ENCODE measurements at regions not wholly inside any gene's neighbourhood (a gene's known extent, or its start where the extent isn't known, plus 50 kb on each side); places are given as distances from the start of the nearest gene placed in this dataset.

GRCh38 chr18:1487457-1487856, 582.8 kb downstream of the ADCYAP1 start:
- no peak for TF ChIP-seq CTCF (IDR thresholded peaks at IDR 0.05; ENCODE audit: low read depth, low read length)
- no peak overlapping the region for H3K4me3 ChIP-seq (ENCODE audit: low read depth, low read length)

GRCh38 chr18:1488394-1488793, 583.7 kb downstream of the ADCYAP1 start:
- no peak for TF ChIP-seq CTCF (IDR thresholded peaks at IDR 0.05; ENCODE audit: low read depth, low read length)

GRCh38 chr18:1488957-1489356, 584.3 kb downstream of the ADCYAP1 start:
- H3K4me3 ChIP-seq (ENCODE audit: low read depth, low read length): no peak overlapping the region
- no peak for TF ChIP-seq CTCF (IDR thresholded peaks at IDR 0.05; ENCODE audit: low read depth, low read length)

More at GRCh38 chr18:1488394-1488793, 583.7 kb downstream of the ADCYAP1 start:
- H3K4me3 ChIP-seq (ENCODE audit: low read depth, low read length): no peak overlapping the region

GRCh38 chr18:1495387-1495786, 590.7 kb downstream of the ADCYAP1 start:
- H3K4me3 ChIP-seq (ENCODE audit: low read depth, low read length): no peak overlapping the region
- no peak for TF ChIP-seq CTCF (IDR thresholded peaks at IDR 0.05; ENCODE audit: low read depth, low read length)

- TF ChIP-seq CTCF (IDR thresholded peaks at IDR 0.05; ENCODE audit: low read depth, low read length): no peak
Measured at GRCh38 chr18:1496096-1496495, 591.4 kb downstream of the ADCYAP1 start.

GRCh38 chr18:1498216-1498615, 593.5 kb downstream of the ADCYAP1 start:
- no peak for TF ChIP-seq CTCF (IDR thresholded peaks at IDR 0.05; ENCODE audit: low read depth, low read length)
- no peak overlapping the region for H3K4me3 ChIP-seq (ENCODE audit: low read depth, low read length)

More at GRCh38 chr18:1496096-1496495, 591.4 kb downstream of the ADCYAP1 start:
- H3K4me3 ChIP-seq (ENCODE audit: low read depth, low read length): no peak overlapping the region

- no peak overlapping the region for H3K4me3 ChIP-seq (ENCODE audit: low read depth, low read length)
- TF ChIP-seq CTCF (IDR thresholded peaks at IDR 0.05; ENCODE audit: low read depth, low read length): no peak
Measured at GRCh38 chr18:1499265-1499664, 594.6 kb downstream of the ADCYAP1 start.

Data from WI38 (cell line).